GM12872 (cell line): ENCODE measurements at regions not wholly inside any gene's neighbourhood (a gene's known extent, or its start where the extent isn't known, plus 50 kb on each side); places are given as distances from the start of the nearest gene placed in this dataset.

ENCODE experiments used
- TF ChIP-seq, protein P1 (sequence below): IDR thresholded peaks from 3 replicates; pipeline ENCODE4 v1.5.1; 2011; ENCODE audit warnings: low read depth, mild to moderate bottlenecking, low read length, moderate library complexity; ENCODE audit not compliant: insufficient read depth

DNA sequence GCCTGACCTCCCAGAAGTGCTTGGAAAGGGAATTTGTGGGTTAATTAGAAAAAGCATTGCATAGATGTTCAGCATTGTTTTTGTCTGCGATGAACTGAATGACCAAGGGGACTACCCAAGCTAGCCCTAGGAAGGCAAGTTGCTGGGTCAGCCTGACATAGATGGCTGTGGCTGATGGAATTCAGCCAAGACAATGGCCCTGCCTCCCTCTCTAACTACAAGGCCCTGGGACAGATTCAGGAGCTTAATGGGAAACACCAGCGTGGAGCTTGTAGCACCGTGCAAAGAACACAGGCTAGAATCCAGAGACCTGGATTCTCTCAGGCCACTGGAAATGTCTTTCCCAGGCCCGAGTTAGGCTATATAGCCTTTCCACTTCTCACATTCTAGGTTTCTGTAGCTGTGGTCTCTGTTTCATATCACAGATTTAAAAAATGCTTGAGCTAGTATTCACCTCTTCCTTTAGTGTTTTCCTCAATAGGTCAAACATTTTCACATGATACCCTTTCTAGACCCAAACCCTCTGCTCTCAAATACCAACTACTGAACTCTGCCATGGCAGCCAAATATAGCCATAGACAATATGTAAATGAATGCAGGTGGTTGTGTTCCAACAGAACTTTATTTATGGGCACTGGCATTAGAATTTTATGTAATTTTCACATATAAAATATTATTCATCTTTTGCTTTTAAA is 294.3 kb upstream of the MEX3C start:
- TF ChIP-seq, protein P1, sequence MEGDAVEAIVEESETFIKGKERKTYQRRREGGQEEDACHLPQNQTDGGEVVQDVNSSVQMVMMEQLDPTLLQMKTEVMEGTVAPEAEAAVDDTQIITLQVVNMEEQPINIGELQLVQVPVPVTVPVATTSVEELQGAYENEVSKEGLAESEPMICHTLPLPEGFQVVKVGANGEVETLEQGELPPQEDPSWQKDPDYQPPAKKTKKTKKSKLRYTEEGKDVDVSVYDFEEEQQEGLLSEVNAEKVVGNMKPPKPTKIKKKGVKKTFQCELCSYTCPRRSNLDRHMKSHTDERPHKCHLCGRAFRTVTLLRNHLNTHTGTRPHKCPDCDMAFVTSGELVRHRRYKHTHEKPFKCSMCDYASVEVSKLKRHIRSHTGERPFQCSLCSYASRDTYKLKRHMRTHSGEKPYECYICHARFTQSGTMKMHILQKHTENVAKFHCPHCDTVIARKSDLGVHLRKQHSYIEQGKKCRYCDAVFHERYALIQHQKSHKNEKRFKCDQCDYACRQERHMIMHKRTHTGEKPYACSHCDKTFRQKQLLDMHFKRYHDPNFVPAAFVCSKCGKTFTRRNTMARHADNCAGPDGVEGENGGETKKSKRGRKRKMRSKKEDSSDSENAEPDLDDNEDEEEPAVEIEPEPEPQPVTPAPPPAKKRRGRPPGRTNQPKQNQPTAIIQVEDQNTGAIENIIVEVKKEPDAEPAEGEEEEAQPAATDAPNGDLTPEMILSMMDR: no peak

DNA sequence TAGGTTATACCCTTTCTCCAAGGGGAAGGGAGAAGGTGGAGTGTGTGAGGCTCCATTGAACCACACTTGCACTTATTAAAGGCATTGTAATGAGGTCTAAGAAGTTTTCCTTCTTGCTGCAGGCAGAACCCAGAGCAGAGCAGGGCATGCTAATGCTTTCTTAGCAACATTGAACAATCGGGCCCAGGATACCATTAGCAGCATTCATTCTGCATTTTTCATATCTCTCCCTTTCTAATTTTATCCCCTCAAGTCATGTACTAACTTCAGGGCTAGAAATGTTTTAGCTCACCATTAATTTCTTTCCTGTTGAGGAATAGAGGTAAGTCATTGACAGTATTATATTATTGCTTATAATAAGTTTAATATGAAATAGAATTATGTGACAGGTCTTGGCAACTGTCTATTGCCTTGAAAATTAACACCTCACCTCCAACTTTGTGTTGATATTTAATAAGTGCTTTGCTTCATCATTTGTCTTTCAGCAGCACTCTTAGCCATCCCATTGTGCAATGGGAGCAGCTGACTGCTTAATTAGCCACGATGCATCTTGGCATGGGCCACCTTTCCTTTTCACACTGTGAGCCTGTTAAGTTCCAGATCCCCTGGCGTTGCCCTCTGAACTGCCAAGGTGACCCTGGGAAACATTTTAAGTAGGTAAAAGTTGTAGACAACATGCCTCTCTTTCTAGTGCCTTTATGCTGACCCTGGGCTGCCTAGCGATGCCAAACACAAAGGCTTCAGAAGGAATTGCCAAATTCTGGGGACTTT is 300.8 kb upstream of the MEX3C start:
- TF ChIP-seq, protein P1: no peak

DNA sequence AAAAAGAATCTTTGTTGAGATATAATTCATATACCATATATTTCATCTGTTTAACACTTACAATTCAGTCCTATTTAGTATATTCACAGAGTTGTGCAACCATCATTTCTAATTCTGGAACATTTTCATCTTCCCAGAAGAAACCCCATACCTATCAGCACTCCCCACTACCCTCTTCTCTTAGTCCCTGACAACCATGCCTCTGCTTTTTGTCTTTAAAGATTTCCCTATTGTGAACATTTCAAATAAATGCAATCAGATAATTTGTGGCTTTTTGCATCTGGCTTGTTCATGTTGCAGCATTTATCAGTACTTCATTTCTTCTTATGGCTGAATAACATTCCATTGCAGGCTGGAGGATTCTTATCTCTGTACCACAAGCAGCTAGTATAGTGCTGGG is 305.9 kb upstream of the MEX3C start:
- TF ChIP-seq, protein P1: no peak

DNA sequence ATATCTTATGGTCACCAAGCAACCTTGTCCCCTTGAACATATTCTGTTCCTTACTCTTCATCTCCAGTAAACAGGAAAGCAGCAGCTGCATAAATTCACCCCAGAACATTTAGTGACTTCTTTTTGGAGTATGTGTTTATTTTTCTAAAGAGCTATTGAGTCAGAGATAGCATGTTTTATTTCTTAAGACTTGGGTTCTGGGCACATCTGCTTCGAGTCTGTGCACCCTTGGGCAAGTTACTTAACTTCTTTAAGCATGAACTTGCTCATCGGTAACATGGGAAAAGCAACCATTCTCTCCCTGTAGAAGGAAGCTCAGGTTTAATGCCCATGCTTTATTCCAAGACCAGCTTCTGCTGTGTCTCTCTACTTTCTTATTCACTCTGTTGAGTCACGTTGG is 309.3 kb upstream of the MEX3C start:
- TF ChIP-seq, protein P1: no peak

DNA sequence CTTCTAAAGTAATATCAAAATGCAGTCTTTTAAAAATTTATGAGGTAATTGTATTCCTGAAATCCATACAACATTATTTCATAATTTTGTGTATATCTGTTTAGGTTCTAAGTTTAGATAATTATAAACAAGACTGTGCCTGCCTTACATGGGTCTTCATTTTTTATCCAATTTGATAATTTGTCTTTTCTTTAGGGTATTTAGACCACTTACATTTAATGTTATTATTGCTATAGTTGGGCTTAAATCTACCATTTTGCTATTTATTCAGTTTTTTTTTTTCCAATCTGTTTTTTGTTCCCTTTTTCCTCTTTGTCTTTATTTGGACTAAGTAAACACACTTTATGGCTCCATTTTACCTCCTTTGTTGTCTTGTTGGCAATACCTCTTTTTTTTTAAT is 312.5 kb upstream of the MEX3C start:
- TF ChIP-seq, protein P1: no peak

DNA sequence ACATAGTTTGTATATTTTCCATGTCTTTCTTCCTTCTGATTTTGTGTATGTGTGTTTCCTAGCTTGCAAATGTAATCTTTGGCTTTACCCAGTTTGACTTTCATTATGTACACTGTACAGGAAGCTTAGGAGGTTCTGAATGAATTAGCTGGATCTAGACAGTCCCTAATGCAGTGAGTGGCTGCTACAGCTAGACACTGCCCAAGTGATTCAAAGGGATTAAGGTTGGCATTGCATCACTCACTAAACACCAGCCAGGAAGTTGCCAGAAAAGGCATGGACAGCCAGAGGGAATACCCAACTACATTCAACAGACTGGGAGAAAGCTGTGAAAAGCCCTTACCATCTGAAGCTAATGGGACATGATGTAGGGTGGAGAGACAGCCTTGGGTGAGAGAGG is 316.0 kb upstream of the MEX3C start:
- TF ChIP-seq, protein P1: no peak

DNA sequence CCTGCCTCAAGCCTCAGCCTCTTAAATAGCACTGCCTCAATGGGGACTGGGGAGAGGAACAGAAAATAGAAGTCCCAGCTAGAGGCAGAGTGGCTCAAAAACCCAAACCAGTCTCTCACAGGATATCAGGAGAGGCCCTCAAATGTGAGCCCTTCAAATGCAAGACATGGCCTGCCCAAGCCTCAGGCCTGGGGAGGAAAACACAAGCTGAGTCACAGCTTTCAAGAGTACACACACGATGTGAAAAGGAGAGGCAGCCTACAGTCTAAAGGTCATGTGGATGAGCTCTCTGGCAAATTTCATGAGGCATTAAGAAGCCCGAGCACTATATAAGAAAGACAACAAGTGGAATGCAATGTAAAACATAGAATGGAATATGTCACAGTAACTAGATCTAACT is 316.6 kb upstream of the MEX3C start:
- TF ChIP-seq, protein P1: no peak
